HG02759 (cell line): ENCODE measurements at regions not wholly inside any gene's neighbourhood (a gene's known extent, or its start where the extent isn't known, plus 50 kb on each side); places are given as distances from the start of the nearest gene placed in this dataset.
A peak's percentile ranks its signal among the peaks of the same experiment; 100 is the strongest.
"Not testable (repeated sequence)": the region's sequence is repeated elsewhere in the genome, so short reads cannot be mapped to it uniquely, and the experiment has no call there.

Source experiments
- ATAC-seq: cut with Tn5 transposase; IDR thresholded peaks from one replicate; pipeline ENCODE4 v1.9.1; 2021; ENCODE audit warnings: mild to moderate bottlenecking, moderate library complexity; ENCODE audit not compliant: unreplicated experiment

DNA sequence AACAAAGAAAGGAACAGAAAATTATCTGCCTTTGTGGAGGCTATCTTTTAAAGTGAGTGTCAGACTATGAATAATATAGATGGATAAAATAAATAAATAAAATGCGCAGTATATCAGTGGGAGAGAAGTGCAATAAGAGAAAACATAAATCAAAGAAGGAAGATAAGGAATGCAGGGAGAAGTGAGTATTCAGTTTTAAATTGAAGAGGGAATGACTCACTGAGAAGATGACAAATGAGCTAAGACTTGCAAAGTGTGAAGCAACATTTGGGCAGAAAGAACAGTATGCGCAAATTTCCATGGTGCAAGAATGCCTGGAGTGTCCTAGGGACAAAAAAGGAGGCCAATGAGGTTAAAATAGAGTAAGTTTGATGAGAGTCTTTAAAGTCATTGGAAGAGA lies 1300.1 kb upstream of the ALCAM start:
- ATAC-seq: no peak

DNA sequence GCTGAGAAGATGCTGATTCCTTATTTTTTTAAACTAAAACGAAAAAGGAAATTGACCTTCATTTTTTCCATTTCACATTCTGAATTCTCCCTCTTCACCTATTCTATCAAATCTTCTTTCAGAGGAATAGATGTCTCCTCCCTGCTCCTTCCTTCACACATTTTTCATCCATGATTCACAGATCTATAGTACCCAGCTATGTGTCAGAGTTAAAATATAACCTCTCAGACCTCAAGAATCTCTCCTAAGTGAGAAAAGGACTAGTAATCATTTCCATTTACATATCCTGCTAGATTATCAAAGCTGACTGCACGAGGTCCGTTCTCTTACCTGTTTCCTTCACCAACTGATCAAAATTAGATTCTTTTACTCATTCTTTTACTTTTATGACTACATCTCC lies 1297.6 kb upstream of the ALCAM start:
- ATAC-seq: no peak

DNA sequence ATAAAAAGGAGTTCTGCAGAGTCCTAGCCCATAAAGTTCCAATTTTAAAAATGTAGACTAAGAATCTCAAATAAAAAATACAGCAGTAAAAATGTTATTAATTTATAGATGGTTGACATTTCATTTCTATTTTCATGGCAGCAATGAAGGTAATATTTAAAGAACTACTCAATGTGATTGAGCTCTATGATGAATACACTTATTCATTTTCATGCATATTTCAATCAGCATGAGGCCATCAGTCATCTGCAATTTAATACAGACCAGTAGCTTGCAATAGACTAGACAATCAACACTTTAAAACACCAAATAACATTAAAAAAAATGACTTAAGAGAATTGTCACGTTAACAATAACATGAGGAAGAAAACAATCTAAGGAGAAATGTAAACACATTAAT lies 1295.8 kb upstream of the ALCAM start:
- ATAC-seq: no peak

DNA sequence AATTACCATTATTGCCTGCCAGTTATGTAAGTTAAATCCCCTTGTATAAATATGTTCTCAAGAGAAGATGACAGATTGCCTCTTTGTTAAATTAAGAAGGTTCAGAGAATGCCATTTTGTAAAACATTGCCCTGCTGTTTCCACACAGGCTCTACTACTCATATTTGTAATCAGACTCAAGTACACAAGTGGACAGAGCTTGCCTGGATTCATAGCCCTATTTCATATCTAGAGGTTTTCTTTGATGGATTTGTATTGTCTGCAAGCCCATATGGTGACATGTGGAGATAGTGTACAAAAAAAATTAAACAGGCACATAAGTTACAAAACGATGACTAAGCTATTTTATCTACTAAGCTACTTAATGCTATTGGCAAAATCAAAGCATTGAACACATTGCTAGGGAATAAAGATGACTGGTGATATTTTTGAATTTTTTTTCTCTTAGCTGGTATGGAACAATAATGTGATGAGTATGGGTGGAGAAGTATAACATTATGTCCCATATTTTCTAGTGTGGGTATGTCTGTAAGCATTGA lies 1286.6 kb upstream of the ALCAM start:
- no peak for ATAC-seq

DNA sequence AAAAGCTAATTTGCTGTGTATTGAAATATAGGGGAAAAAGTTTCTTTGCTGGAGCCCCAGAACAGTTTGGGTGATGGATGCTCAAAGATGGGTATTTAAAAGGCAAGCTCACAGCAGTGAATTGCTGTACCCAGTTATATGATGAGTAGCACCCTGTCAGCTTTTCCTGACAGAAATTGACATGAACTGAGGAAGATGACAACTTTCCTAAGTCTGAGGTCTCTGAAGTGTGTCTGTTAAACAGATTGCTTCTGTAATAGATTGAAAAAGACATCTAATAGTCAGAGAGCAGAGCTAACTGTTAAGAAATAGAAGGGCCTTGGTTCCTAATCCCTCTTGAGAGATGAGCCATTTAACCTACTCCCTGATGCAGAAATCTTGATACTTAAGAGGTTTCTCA lies 1278.0 kb upstream of the ALCAM start:
- no peak for ATAC-seq

DNA sequence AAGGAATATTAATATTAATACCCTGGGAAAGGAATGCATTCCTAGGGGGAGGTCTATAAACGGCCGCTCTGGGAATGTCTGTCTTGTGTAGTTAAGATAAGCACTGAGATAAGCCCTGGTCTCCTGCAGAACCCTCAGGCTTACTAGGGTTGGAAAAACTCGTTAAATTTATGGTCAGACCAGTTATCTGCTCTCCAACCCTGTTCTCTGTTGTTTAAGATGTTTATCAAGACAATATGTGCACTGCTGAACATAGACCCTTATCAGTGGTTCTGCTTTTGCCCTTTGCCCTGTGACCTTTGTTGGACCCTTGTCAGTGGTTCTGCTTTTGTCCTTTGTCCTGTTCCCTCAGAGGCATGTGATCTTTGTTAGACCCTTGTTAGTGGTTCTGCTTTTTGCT lies 1276.7 kb upstream of the ALCAM start:
- ATAC-seq: not testable (repeated sequence)

DNA sequence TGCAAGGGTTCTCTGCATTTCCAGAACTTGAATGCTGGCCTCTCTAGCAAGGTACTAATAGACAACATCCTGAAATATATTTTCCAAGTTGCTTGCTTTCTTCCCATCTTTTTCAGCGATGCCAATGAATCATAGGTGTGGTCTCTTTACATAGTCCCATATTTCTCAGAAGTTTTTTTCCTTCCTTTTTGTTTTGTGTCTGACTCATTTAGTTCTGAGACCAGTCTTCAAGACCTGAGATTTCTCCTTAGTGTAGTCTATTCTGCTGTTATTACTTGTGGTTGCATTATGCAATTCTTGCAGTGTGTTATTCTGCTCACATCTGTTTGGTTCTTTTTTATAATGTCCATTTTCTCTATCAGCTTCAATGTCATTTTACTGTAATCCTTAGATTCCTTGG lies 1265.0 kb upstream of the ALCAM start:
- no peak for ATAC-seq

DNA sequence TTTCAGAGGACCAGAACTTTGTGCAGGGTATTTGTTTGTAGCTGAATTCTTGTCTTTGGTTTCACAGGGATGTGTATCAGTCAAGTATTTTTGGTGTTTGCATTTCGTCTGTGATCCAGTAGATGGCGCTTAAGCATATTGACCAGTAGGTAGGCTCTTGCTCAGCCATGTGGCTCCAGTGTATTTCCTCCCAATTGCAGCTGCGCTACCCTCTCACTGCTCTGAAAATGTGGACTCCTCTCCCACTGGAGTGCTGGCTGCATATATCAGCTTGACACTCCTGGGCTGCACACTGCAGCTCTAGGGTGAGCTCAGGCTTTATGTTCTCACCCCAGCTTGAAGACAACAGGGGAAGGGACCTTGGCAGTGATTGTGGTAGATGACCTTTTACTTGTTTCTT lies 1264.3 kb upstream of the ALCAM start:
- peak; percentile 94 for ATAC-seq

DNA sequence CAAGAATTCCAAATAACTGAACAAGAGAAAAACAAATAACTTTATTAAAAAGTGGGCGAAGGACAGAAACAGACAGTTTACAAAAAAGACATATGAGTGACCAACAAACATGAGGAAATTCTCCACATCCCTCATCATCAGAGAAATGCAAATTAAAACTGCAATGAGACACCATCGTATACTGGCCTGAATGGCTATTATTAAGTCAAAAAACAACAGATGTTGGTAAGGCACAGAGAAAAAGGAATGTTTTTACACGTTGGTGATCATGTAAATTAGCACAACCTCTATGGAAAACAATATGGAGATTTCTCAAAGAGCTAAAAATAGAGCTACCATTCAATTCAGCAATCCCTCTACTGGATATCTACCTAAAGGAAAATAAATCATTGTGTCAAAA lies 1260.4 kb upstream of the ALCAM start:
- no peak for ATAC-seq

DNA sequence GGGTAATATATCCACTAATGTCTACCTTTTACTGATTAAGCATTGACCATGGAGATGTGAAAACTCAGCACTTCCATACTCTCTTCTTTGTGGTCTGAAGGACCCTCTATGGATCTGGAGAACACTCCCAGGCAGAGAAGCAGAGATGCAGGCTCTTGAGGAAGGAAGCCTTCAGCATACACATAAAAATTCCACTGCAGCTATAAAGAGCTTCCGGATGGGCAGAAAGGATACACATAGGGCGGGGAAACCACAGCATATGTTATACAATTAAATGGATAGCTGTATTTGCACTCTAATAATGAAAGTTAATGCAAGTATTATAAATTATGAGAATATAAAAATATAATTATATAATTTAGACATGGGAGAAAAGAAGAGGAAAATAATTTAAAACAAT lies 1258.2 kb upstream of the ALCAM start:
- no peak for ATAC-seq

DNA sequence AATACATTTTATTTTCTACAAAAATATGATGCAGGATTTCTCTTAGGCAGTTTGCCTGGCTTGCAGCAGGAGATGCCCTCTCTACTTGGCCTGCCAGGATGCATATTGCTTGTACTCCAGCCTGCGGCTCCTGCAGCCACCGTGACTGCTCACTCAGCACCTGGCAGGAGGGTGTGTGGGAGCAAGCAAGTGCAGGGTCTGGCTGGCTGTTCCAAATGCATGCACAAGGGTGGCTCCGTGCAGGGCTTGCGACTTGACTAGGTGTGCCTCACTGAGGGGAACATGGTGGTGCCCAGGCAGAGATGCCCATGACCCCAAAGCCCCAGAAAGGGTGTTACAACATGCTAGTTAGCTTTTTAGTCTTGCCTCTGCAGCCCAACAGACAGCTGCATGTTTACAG lies 1240.2 kb upstream of the ALCAM start:
- ATAC-seq: no peak

DNA sequence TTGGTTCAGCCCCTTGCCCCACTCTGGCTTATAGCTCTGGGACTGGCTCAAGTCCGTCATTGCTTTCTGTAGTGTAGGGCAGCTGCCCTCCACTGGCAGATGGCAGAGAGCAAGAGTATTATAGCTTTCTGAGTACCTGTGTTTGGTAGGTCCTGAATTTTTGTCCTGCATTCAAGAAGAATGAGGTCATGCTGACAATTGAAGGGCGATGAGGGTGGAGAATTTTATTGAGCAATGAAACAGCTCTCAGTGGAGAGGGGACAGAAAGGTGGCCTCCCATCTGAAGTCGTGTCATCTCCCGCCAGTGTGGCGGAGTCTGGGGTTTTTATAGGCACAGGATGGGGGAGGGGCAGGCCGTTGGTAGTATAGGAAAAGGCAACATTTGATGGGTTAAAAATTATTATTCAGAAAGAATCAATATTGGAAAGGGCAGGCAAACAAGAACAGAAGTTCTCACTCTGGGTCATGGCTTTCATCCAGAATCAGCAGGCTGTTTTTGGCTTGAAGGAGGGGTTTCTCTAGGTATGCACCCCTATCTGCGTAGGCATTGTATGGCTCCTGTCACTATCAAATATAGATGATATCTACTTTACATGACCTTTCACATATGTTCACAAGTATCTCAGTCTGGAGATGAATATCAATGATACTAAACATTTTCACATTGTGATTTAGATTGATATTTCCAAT lies 1239.7 kb upstream of the ALCAM start:
- no peak for ATAC-seq

DNA sequence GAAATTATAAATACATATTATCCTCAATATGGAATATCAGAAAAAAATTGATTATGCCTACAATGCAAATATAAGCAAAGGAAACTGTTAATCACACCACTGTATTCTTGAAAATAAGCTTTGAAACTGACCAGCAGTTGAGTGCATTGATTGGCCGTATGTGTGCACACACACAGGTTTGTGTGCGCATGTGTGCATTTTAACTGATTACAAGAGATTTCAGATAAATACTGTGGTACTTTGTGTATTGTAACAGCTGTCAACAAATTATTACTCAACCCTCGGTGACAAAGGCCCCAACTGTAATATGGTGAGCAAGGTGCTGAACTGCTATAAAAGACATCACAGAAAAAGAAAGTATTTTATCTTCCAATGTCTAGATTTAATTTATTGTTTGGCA lies 1238.9 kb upstream of the ALCAM start:
- no peak for ATAC-seq

DNA sequence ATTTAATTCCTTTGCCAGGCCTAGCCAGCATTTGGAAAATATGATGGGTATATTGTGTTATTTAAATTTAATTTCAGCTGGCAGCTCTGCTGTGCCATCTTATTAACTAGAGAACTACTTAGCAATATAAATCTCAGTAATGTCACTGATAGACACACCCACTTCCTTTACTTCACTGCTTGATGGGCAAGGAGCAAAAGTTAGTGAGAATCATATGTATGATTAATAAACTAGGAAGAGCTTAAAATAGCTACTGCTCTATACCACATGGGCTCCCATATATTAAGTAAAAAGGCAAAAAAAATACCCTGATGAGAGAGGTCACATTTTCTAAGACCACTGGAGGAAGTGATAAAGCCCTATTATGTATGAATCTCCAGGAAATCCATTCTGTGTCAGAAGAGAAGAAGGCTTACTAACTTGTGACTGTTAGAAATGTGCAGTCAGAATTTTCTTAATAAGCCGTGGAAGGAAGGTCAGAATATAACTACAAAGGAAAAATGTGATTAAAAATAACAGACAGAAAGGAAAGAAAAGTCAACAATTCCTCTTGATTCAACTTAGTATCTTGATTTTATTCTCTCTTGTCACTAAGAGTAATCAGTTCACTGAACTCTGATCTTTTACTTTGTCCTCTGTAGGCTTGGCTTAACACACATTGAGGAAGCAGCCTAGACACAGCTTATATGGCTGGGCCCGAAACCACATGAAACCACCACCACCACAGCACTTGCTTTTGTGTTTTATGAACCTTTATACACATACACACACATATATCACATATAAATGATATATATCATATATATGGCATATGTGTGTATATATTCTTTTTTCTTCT lies 1233.9 kb upstream of the ALCAM start:
- ATAC-seq: no peak

DNA sequence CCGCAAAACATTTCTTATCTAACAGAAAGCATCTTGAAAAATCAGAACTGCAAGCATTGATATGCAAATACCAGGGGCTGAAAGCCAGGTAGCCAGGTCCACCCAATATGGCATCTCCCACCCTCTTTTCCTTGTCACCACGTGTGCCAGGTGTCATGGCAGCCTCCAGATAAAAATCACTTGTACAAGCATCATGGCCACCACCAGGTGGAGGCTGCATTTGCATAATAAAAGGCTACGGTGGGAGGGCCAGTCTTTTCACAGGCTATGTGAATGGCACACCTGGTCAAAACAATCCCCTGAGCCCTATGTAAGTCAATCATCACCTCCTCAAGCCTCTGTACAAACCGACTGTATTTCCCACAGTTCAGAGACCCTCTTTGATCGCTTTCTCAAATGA lies 1233.1 kb upstream of the ALCAM start:
- ATAC-seq: no peak

DNA sequence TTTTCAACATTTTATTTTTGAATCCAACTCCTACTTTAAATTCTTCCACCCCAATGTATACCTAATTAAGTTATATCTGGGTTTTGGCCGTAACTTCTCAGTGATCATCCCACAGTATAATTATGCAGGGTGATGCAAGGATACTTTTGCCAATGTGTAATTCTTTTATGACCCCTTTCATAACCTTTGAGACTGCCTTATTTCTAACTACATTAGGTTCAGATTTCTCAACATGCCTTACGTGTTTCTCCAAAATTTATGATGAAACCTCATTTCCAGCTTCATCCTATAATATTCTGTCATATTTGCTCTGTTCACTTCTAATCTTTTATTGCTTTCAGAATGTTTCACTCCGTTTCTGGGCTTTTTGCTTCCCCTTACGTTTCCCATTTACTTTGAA lies 1229.6 kb upstream of the ALCAM start:
- ATAC-seq: no peak

DNA sequence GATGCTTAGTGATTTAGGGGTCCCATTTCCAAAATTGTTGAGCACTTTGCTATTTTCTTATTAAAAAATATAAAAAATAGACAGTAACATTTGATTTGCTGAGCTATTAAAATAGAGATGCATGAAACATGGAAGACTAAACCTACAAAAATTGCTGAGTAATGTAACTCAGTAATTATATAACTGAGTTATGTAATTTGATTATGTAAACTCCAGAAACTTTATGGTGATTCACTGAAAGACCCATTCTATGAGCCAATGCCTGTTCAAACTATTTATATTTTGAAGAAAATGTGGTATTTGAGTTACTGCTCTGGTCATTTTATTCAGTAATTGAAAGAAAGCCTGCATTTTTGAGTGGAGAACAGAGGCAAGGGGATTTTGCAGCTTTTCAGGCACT lies 1221.5 kb upstream of the ALCAM start:
- ATAC-seq: no peak

DNA sequence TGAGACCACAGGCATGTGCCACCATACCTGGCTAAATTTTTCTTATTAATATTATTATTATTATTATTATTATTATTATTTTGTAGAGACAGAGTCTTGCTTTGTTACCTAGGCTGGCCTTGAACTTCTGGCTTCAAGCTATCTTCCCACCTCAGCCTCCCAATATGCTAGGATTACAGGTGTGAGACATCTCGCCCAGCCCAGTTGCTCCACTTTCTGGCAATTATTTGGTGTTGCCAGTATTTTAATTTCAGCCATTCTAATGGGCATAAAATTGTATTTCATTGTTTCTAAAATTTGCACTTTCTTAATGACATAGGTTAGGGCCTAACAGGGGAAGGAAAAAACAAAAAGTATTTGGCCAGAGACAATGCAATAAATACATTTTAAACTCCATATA lies 1217.6 kb upstream of the ALCAM start:
- ATAC-seq: no peak

DNA sequence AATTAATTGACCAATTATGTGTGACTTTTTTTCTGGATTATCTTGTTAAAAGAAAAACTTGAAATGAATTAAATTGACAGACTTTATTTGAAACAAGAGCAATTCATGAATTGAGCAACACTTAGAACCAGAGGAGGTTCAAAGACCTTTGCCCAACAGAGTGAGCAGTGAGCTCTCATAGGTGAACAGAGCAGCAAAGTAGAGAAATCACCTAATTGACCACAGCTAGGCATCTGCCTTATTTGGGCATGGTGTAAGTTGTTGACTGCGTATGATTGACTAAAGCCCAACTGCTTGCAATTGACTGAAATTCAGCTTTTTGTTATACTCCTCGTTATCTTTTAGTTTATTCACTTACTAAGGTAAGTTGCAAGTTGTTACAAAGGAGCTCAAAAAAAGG lies 1216.0 kb upstream of the ALCAM start:
- no peak for ATAC-seq

DNA sequence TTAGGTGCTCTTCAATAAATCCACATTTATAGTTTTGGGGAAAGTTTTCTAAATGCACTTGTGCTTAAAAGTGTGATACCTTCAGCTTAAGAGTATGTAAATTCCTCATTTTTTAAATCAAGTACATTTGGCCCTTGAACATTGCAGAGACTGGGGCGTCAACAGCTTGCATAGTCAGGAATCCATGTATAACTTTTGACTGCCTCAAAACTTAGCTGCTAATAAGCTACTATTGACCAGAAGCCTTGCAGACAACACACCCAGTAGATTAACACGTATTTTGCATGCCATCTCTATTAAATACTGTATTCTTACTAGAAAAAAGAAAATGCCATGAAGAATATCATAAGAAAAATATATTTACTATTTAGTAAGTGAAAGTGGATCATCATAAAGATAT lies 1211.8 kb upstream of the ALCAM start:
- ATAC-seq: no peak

DNA sequence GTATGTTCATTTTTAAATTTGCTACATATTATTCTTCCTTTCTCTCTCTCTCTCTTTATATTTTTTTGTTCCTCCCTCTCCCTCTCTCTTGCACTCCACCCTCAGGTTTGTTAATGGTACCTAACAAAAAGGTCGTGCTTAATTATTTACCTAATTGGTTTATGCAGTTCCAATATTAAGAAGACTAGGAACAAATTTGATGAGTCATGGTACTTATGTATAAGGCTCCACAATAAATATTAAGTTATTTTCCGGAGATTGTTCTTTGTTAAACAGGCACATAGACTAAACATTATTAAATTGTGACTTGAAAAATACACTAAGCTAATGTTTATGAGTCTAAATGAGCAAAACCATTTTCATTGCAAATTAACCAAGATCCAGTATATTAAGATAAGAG lies 1200.8 kb upstream of the ALCAM start:
- no peak for ATAC-seq

DNA sequence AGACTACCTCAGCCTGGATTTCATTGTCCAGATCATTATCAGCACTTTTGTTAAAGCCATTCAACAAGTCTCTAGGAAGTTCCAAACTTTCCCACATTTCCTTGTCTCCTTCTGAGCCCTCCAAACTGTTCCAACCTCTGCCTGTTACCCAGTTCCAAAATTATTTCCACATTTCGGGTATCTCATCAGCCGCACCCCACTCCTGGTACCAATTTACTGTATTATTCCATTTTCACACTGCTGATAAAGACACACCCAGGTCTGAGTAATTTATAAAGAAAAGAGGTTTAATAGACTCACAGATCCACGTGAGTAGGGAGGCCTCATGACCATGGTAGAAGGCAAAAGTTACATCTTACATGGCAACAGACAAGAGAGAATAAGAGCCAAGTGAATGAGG lies 1198.3 kb upstream of the ALCAM start:
- ATAC-seq: no peak
